Body of pancreas (tissue), 4 donors: ENCODE measurements at regions not wholly inside any gene's neighbourhood (a gene's known extent, or its start where the extent isn't known, plus 50 kb on each side); places are given as distances from the start of the nearest gene placed in this dataset.

Experiments used
- ATAC-seq: fragments of 150-250 bp; one replicate; pipeline ENCODE4 v1.9.1; 2016
- DNase-seq, 4 donors: peaks; one replicate each; pipeline ENCODE4 v3.0.0-alpha.2; 2019
- H3K27ac ChIP-seq, 4 donors: fragments of 200-600 bp; sonication (generic); 1 replicate in 3 of 4; 2 replicates in 1 of 4; pipeline versions ENCODE4 v1.5.1 to v1.6.1; 2016 to 2019; ENCODE audit warnings: mild to moderate bottlenecking in 1 of 4, mixed read lengths in 1 of 4, moderate library complexity in 1 of 4
- H3K27me3 ChIP-seq, 2 donors: fragments of 200-600 bp; sonication (generic); one replicate each; pipeline ENCODE4 v1.6.0; 2016; ENCODE audit warnings: mild to moderate bottlenecking in 1 of 2
- H3K36me3 ChIP-seq, 2 donors: fragments of 200-600 bp; sonication (generic); replicated peaks in 1 of 2; 2 replicates each; pipeline ENCODE4 v1.5.1; 2016; ENCODE audit warnings: low read depth in 2 of 2; ENCODE audit not compliant: insufficient read depth in 1 of 2
- H3K4me1 ChIP-seq: fragments of 200-600 bp; sonication (generic); one replicate; pipeline ENCODE4 v1.6.0; 2016
- H3K4me3 ChIP-seq, 2 donors: fragments of 200-600 bp; sonication (generic); 1 replicate in 1 of 2; 2 replicates in 1 of 2; pipeline ENCODE4 v1.5.1; 2016 to 2019
- H3K9me3 ChIP-seq, 3 donors: fragments of 200-600 bp; sonication (generic); 1 replicate in 2 of 3; 2 replicates in 1 of 3; pipeline ENCODE4 v1.5.1; 2016
- CTCF ChIP-seq, 7 experiments: fragments of 450-650 bp in 4 of 7; fragments of 200-600 bp in 3 of 7; sonication (generic) in 3 of 7; IDR thresholded peaks; one replicate each; pipeline ENCODE4 v1.5.1; 2016 to 2019; ENCODE audit warnings: antibody characterized with exemption in 7 of 7
- POLR2A ChIP-seq, 3 donors: fragments of 450-650 bp; IDR thresholded peaks; one replicate each; pipeline ENCODE4 v1.6.1; 2016; ENCODE audit warnings: antibody characterized with exemption in 3 of 3, mild to moderate bottlenecking in 2 of 3
- WGBS, 2 donors: methylation state at CpG; one replicate each; pipeline ENCODE4 v1.1.5; 2017; 5-methylcytosine and 5-hydroxymethylcytosine counted together
- intact Hi-C: fragments of 100-400 bp; cut with DNase I; formaldehyde crosslinking; loops from one replicate; pipeline ENCODE4 v1.15.1; 2023

GRCh38 chr1:118661769-118662320, 326.3 kb downstream of the TBX15 start:
- Histone ChIP-seq H3K9me3 (no peaks in the 10 kb centered on the region), H3K36me3 (no peaks in the 10 kb centered on the region), H3K27me3 (no peaks in the 10 kb centered on the region), H3K27ac (no peak overlapping the region), H3K4me1 (no peaks in the 10 kb centered on the region), H3K4me3 (no peak overlapping the region)
- TF ChIP-seq CTCF (IDR thresholded peaks at IDR 0.05) = no peak
- no peak for TF ChIP-seq POLR2A (IDR thresholded peaks at IDR 0.05)
- intact Hi-C loops = no loop called here
- WGBS, 2 donors = 55 to 56% methylated on average over 2 of the region's 2 CpGs
- ATAC-seq (no peak), DNase-seq (no peak)

GRCh38 chr1:118660769-118661168, 327.4 kb downstream of the TBX15 start:
- intact Hi-C loops = no loop called here
- 12 to 29% methylated on average over 1 of the region's 1 CpG for WGBS, 2 donors
- Histone ChIP-seq H3K27ac (no peak overlapping the region), H3K9me3 (no peaks in the 10 kb centered on the region), H3K27me3 (no peaks in the 10 kb centered on the region), H3K36me3 (no peaks in the 10 kb centered on the region), H3K4me3 (no peak overlapping the region), H3K4me1 (no peaks in the 10 kb centered on the region)
- TF ChIP-seq POLR2A (IDR thresholded peaks at IDR 0.05) (no peak), CTCF (IDR thresholded peaks at IDR 0.05) (no peak)
- ATAC-seq = no peak
- no peak for DNase-seq

- no peak overlapping the region for H3K27ac ChIP-seq
- H3K36me3 ChIP-seq = no peaks in the 10 kb centered on the region
- TF ChIP-seq POLR2A (IDR thresholded peaks at IDR 0.05) = no peak
- no peak for TF ChIP-seq CTCF (IDR thresholded peaks at IDR 0.05)
- ATAC-seq = no peak
- H3K4me1 ChIP-seq = no peaks in the 10 kb centered on the region
- no peak overlapping the region for H3K4me3 ChIP-seq
- 74 to 83% methylated on average over 3 of the region's 3 CpGs for WGBS, 2 donors
- no peaks in the 10 kb centered on the region for H3K9me3 ChIP-seq
- no peaks in the 10 kb centered on the region for H3K27me3 ChIP-seq
- no peak for DNase-seq
- intact Hi-C loops = no loop called here
Observed at GRCh38 chr1:118659646-118660045, 328.5 kb downstream of the TBX15 start.

GRCh38 chr1:118650107-118650807, 337.9 kb downstream of the TBX15 start:
- intact Hi-C loops = no loop called here
- no peak overlapping the region for H3K27ac ChIP-seq

More at GRCh38 chr1:118650107-118650807, 337.9 kb downstream of the TBX15 start:
- DNase-seq = no peak
- TF ChIP-seq CTCF (IDR thresholded peaks at IDR 0.05) (no peak), POLR2A (IDR thresholded peaks at IDR 0.05) (no peak)
- Histone ChIP-seq H3K4me1 (no peaks in the 10 kb centered on the region), H3K36me3 (no peaks in the 10 kb centered on the region), H3K4me3 (no peak overlapping the region), H3K27me3 (no peaks in the 10 kb centered on the region), H3K9me3 (no peaks in the 10 kb centered on the region)
- WGBS, 2 donors = 43% methylated on average over 7 of the region's 7 CpGs
- ATAC-seq = no peak
